Esophagus squamous epithelium (tissue), 5 donors: ENCODE measurements at regions not wholly inside any gene's neighbourhood (a gene's known extent, or its start where the extent isn't known, plus 50 kb on each side); places are given as distances from the start of the nearest gene placed in this dataset.

Experiments used
- DNase-seq: peaks from one replicate; lab custom pipeline; 2025; lab: John Stamatoyannopoulos, UW
- H3K27ac ChIP-seq, 4 donors: fragments of 200-600 bp; sonication (generic); one replicate each; pipeline ENCODE4 v1.5.1; 2016 to 2019; ENCODE audit warnings: mild to moderate bottlenecking in 1 of 4
- H3K27me3 ChIP-seq, 4 donors: fragments of 200-600 bp; sonication (generic); 1 replicate in 3 of 4; 2 replicates in 1 of 4; pipeline versions ENCODE4 v1.5.1 to v1.6.0; 2017 to 2021; ENCODE audit warnings: antibody characterized with exemption in 1 of 4
- H3K36me3 ChIP-seq, 3 donors: fragments of 200-600 bp; sonication (generic); one replicate each; pipeline ENCODE4 v1.5.1; 2016 to 2019
- H3K4me1 ChIP-seq, 3 donors: fragments of 200-600 bp; sonication (generic); one replicate each; pipeline ENCODE4 v1.5.1; 2017 to 2019
- H3K4me3 ChIP-seq, 4 donors: fragments of 200-600 bp; sonication (generic); 1 replicate in 3 of 4; 2 replicates in 1 of 4; pipeline ENCODE4 v1.5.1; 2016 to 2019; ENCODE audit warnings: mild to moderate bottlenecking in 2 of 4, moderate library complexity in 1 of 4
- H3K9me3 ChIP-seq, 3 donors: fragments of 200-600 bp; sonication (generic); one replicate each; pipeline ENCODE4 v1.5.1; 2016 to 2019
- CTCF ChIP-seq, 6 experiments: fragments of 450-650 bp in 4 of 6; fragments of 200-600 bp in 2 of 6; sonication (generic) in 2 of 6; IDR thresholded peaks; one replicate each; pipeline ENCODE4 v1.5.1; 2016 to 2019; ENCODE audit warnings: antibody characterized with exemption in 6 of 6, mild to moderate bottlenecking in 4 of 6, moderate library complexity in 4 of 6
- POLR2A ChIP-seq, 4 donors: fragments of 450-650 bp; IDR thresholded peaks; one replicate each; pipeline ENCODE4 v1.6.1; 2017; ENCODE audit warnings: antibody characterized with exemption in 4 of 4, mild to moderate bottlenecking in 4 of 4, moderate library complexity in 3 of 4
- WGBS, 2 donors: methylation state at CpG; one replicate each; pipeline ENCODE4 v1.1.5; 2018; 5-methylcytosine and 5-hydroxymethylcytosine counted together
- intact Hi-C: fragments of 100-400 bp; cut with DNase I; formaldehyde crosslinking; loops from one replicate; pipeline ENCODE4 v1.15.0; 2022
- donor health status: DM: yes; HTN: yes; CAD: no.

DNA sequence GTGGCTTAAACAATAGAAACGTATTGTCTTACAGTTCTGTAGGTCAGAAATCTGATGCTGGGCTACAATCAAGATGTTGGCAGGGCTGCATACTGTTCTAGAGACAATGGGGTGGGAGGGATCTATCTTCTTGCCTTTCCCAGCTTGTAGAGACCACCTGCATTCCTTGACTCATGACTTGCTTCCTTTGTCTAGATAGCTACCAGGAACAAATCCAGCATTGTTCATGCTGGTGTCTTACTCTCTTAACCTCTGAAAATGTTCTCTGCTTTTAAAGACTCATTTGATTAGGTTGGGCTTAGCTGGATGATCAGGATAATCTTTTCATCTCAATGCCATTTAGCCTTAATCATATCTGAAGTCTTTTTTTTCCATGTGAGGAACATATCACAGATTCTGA is 169.0 kb downstream of the ZNF330 start:
- intact Hi-C loops, result no loop called here
- no peaks in the 10 kb centered on the region for H3K27me3 ChIP-seq
- H3K27ac ChIP-seq, result no peak overlapping the region
- no peak overlapping the region for H3K4me3 ChIP-seq
- no peaks in the 10 kb centered on the region for H3K9me3 ChIP-seq
- no peak for TF ChIP-seq POLR2A (IDR thresholded peaks at IDR 0.05)
- no peak for TF ChIP-seq CTCF (IDR thresholded peaks at IDR 0.05)
- no peaks in the 10 kb centered on the region for H3K36me3 ChIP-seq
- WGBS, 2 donors, result 65 to 90% methylated on average over 1 of the region's 1 CpG
- DNase-seq, result no peak
- H3K4me1 ChIP-seq, result peaks cover 0 to 1% (median 1%) of the 10 kb centered on the region in 3 donors

DNA sequence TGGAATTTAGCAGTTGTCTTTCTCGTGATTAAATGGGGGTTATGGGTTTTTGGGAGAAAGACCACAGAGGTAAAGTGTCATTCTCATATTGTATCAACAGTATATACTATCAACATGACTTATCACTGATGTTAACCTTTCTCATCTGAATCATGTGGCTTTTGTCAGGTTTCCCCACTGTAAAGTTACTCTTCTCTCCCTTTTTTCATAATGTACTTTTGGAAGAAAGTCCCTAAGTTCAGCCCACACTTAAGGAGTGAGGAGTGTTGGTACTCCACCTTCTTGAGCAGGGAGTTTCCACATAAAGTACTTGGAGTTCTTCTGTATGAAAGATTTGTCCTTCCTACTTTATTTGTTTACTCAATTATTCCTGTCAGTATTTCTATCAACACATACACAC is 169.9 kb downstream of the ZNF330 start:
- WGBS, 2 donors, result 59 to 67% methylated on average over 1 of the region's 1 CpG
- Histone ChIP-seq H3K27me3 (no peaks in the 10 kb centered on the region), H3K4me3 (no peak overlapping the region), H3K36me3 (no peaks in the 10 kb centered on the region), H3K27ac (no peak overlapping the region), H3K4me1 (peaks cover 0 to 10% (median 3%) of the 10 kb centered on the region in 3 donors), H3K9me3 (no peaks in the 10 kb centered on the region)
- DNase-seq, result no peak
- intact Hi-C loops, result no loop called here
- no peak for TF ChIP-seq POLR2A (IDR thresholded peaks at IDR 0.05)
- TF ChIP-seq CTCF (IDR thresholded peaks at IDR 0.05), result no peak

GRCh38 chr4:141391293-141391692 is 170.6 kb downstream of the ZNF330 start:
- intact Hi-C loops, result no loop called here
- DNase-seq, result no peak
- H3K27me3 ChIP-seq, result no peaks in the 10 kb centered on the region

DNA sequence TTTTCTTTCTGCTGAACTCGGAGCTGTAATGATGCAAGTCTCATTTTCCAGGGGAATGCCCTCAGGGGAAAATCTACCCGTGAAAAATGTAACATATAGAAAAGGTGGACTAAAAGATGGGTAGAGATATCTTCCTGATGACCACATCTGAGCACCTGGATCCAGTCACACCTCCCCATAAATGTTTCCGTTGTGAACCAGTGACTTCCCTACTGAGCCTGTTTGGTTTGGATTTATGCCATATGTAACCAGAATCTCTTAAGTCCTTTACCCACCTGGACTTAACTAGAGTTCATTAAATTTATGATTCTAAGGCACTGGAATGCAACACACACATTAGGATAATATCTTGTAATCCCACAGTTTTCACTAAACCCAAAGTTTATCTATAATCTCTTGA is 171.1 kb downstream of the ZNF330 start:
- H3K27me3 ChIP-seq, result no peaks in the 10 kb centered on the region
- H3K4me3 ChIP-seq, result no peak overlapping the region
- intact Hi-C loops, result no loop called here
- H3K9me3 ChIP-seq, result no peaks in the 10 kb centered on the region
- no peak overlapping the region for H3K27ac ChIP-seq
- H3K4me1 ChIP-seq, result peaks cover 0 to 14% (median 3%) of the 10 kb centered on the region in 3 donors
- 34 to 42% methylated on average over 3 of the region's 3 CpGs for WGBS, 2 donors
- DNase-seq, result no peak
- TF ChIP-seq CTCF (IDR thresholded peaks at IDR 0.05), result no peak
- H3K36me3 ChIP-seq, result no peaks in the 10 kb centered on the region

More at GRCh38 chr4:141391293-141391692, 170.6 kb downstream of the ZNF330 start:
- H3K4me1 ChIP-seq, result peaks cover 0 to 14% (median 3%) of the 10 kb centered on the region in 3 donors
- TF ChIP-seq POLR2A (IDR thresholded peaks at IDR 0.05), result no peak
- TF ChIP-seq CTCF (IDR thresholded peaks at IDR 0.05), result no peak
- no peak overlapping the region for H3K4me3 ChIP-seq
- no peaks in the 10 kb centered on the region for H3K36me3 ChIP-seq
- no peak overlapping the region for H3K27ac ChIP-seq
- H3K9me3 ChIP-seq, result no peaks in the 10 kb centered on the region

- no peak for TF ChIP-seq CTCF (IDR thresholded peaks at IDR 0.05)
- no peak for TF ChIP-seq POLR2A (IDR thresholded peaks at IDR 0.05)
- no peak for DNase-seq
- no peak overlapping the region for H3K27ac ChIP-seq
- H3K4me3 ChIP-seq, result no peak overlapping the region
- H3K27me3 ChIP-seq, result no peaks in the 10 kb centered on the region
- WGBS, 2 donors, result 30 to 50% methylated on average over 1 of the region's 1 CpG
- H3K4me1 ChIP-seq, result peaks cover 0 to 14% (median 3%) of the 10 kb centered on the region in 3 donors
- H3K36me3 ChIP-seq, result no peaks in the 10 kb centered on the region
- no peaks in the 10 kb centered on the region for H3K9me3 ChIP-seq
- intact Hi-C loops, result no loop called here
These were observed 174.6 kb downstream of the ZNF330 start for GRCh38 chr4:141395246-141395830.
